GM21447 (cell line): ENCODE measurements at regions not wholly inside any gene's neighbourhood (a gene's known extent, or its start where the extent isn't known, plus 50 kb on each side); places are given as distances from the start of the nearest gene placed in this dataset.
"Not testable (repeated sequence)": the region's sequence is repeated elsewhere in the genome, so short reads cannot be mapped to it uniquely, and the experiment has no call there.

Experiments
- ATAC-seq: cut with Tn5 transposase; IDR thresholded peaks from one replicate; pipeline ENCODE4 v1.9.1; 2021; ENCODE audit not compliant: unreplicated experiment

- ATAC-seq, result no peak
Observed at GRCh38 chr2:38243186-38243880, 133.7 kb downstream of the ATL2 start.

- ATAC-seq, result no peak
Observed at GRCh38 chr2:38239452-38239851, 137.6 kb downstream of the ATL2 start.

GRCh38 chr2:38238705-38239104 lies 138.4 kb downstream of the ATL2 start:
- ATAC-seq, result not testable (repeated sequence)

GRCh38 chr2:38237311-38237710 lies 139.8 kb downstream of the ATL2 start:
- ATAC-seq, result no peak

- no peak for ATAC-seq
Observed at GRCh38 chr2:38233231-38233983, 143.7 kb downstream of the ATL2 start.

- no peak for ATAC-seq
Observed at GRCh38 chr2:38232454-38232853, 144.6 kb downstream of the ATL2 start.

GRCh38 chr2:38230756-38231155 lies 146.3 kb downstream of the ATL2 start:
- ATAC-seq, result no peak

GRCh38 chr2:38228753-38229152 lies 148.3 kb downstream of the ATL2 start:
- ATAC-seq, result no peak

- ATAC-seq, result no peak
Observed at GRCh38 chr2:38224821-38225437, 149.0 kb upstream of the CYP1B1 start.

- no peak for ATAC-seq
Observed at GRCh38 chr2:38224181-38224580, 148.2 kb upstream of the CYP1B1 start.

- ATAC-seq, result no peak
Observed at GRCh38 chr2:38223256-38223655, 147.3 kb upstream of the CYP1B1 start.

GRCh38 chr2:38220164-38220563 lies 144.2 kb upstream of the CYP1B1 start:
- ATAC-seq, result no peak

- no peak for ATAC-seq
Observed at GRCh38 chr2:38218995-38219394, 143.0 kb upstream of the CYP1B1 start.

GRCh38 chr2:38218591-38218991 lies 142.6 kb upstream of the CYP1B1 start:
- no peak for ATAC-seq

- ATAC-seq, result no peak
Observed at GRCh38 chr2:38217401-38218188, 141.6 kb upstream of the CYP1B1 start.

GRCh38 chr2:38216886-38217285 lies 140.9 kb upstream of the CYP1B1 start:
- ATAC-seq, result no peak

GRCh38 chr2:38215993-38216392 lies 140.0 kb upstream of the CYP1B1 start:
- ATAC-seq, result no peak

- ATAC-seq, result no peak
Observed at GRCh38 chr2:38215522-38215921, 139.6 kb upstream of the CYP1B1 start.

GRCh38 chr2:38214209-38214717 lies 138.3 kb upstream of the CYP1B1 start:
- no peak for ATAC-seq

- no peak for ATAC-seq
Observed at GRCh38 chr2:38213619-38214167, 137.7 kb upstream of the CYP1B1 start.

GRCh38 chr2:38212312-38212711 lies 136.4 kb upstream of the CYP1B1 start:
- ATAC-seq, result no peak
